Vagina (tissue), 2 donors: ENCODE measurements at regions not wholly inside any gene's neighbourhood (a gene's known extent, or its start where the extent isn't known, plus 50 kb on each side); places are given as distances from the start of the nearest gene placed in this dataset.

Experiments used
- DNase-seq, 2 donors: peaks; one replicate each; pipeline ENCODE4 v3.0.0-alpha.2; 2017; ENCODE audit errors: extremely low spot score in 2 of 2
- H3K27ac ChIP-seq: fragments of 200-600 bp; sonication (generic); one replicate; pipeline ENCODE4 v1.5.1; 2019
- H3K27me3 ChIP-seq: fragments of 200-600 bp; sonication (generic); one replicate; pipeline ENCODE4 v1.5.1; 2019
- H3K36me3 ChIP-seq, 2 donors: fragments of 200-600 bp; sonication (generic); one replicate each; pipeline ENCODE4 v1.5.1; 2017 to 2019
- H3K4me1 ChIP-seq: fragments of 200-600 bp; sonication (generic); one replicate; pipeline ENCODE4 v1.5.1; 2019
- H3K4me3 ChIP-seq, 2 donors: fragments of 200-600 bp; sonication (generic); 1 replicate in 1 of 2; 2 replicates in 1 of 2; pipeline ENCODE4 v1.5.1; 2016 to 2019
- H3K9me3 ChIP-seq: fragments of 200-600 bp; sonication (generic); one replicate; pipeline ENCODE4 v1.5.1; 2019
- POLR2A ChIP-seq, 2 donors: fragments of 450-650 bp; IDR thresholded peaks; one replicate each; pipeline ENCODE4 v1.6.1; 2017; ENCODE audit warnings: antibody characterized with exemption in 2 of 2, mild to moderate bottlenecking in 2 of 2, moderate library complexity in 2 of 2
- POLR2AphosphoS5 ChIP-seq, 2 donors: sonication (generic); formaldehyde crosslinking; IDR thresholded peaks; one replicate each; pipeline ENCODE4 v1.9.0; 2017; ENCODE audit warnings: antibody characterized with exemption in 2 of 2, mild to moderate bottlenecking in 2 of 2, low read depth in 1 of 2; ENCODE audit not compliant: insufficient read depth in 1 of 2
- intact Hi-C: fragments of 100-400 bp; cut with DNase I; formaldehyde crosslinking; loops from one replicate; pipeline ENCODE4 v1.15.1; 2023
- TF ChIP-seq, protein P1 (sequence below), 3 experiments: fragments of 450-650 bp in 2 of 3; fragments of 200-600 bp in 1 of 3; sonication (generic) in 1 of 3; IDR thresholded peaks; one replicate each; pipeline ENCODE4 v1.5.1; 2017 to 2019; ENCODE audit warnings: antibody characterized with exemption in 3 of 3, mild to moderate bottlenecking in 2 of 3, moderate library complexity in 2 of 3

- no peak overlapping the region for H3K4me3 ChIP-seq
- DNase-seq, result no peak
- TF ChIP-seq POLR2AphosphoS5 (IDR thresholded peaks at IDR 0.05; ENCODE audit: insufficient read depth in 1 of 2, low read depth in 1 of 2) (no peak), POLR2A (IDR thresholded peaks at IDR 0.05) (no peak)
- TF ChIP-seq, protein P1, sequence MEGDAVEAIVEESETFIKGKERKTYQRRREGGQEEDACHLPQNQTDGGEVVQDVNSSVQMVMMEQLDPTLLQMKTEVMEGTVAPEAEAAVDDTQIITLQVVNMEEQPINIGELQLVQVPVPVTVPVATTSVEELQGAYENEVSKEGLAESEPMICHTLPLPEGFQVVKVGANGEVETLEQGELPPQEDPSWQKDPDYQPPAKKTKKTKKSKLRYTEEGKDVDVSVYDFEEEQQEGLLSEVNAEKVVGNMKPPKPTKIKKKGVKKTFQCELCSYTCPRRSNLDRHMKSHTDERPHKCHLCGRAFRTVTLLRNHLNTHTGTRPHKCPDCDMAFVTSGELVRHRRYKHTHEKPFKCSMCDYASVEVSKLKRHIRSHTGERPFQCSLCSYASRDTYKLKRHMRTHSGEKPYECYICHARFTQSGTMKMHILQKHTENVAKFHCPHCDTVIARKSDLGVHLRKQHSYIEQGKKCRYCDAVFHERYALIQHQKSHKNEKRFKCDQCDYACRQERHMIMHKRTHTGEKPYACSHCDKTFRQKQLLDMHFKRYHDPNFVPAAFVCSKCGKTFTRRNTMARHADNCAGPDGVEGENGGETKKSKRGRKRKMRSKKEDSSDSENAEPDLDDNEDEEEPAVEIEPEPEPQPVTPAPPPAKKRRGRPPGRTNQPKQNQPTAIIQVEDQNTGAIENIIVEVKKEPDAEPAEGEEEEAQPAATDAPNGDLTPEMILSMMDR (IDR thresholded peaks at IDR 0.05), result no peak
- intact Hi-C loops, result no loop called here
- no peak overlapping the region for H3K27ac ChIP-seq
- no peaks in the 10 kb centered on the region for H3K36me3 ChIP-seq
- H3K4me1 ChIP-seq, result no peaks in the 10 kb centered on the region
- no peaks in the 10 kb centered on the region for H3K27me3 ChIP-seq
- H3K9me3 ChIP-seq, result no peaks in the 10 kb centered on the region
Observed at GRCh38 chr4:167379076-167379835, 145.0 kb upstream of the SPOCK3 start.

GRCh38 chr4:167380964-167381363 is 146.7 kb upstream of the SPOCK3 start:
- H3K27ac ChIP-seq, result no peak overlapping the region
- H3K9me3 ChIP-seq, result no peaks in the 10 kb centered on the region
- no peak for TF ChIP-seq POLR2AphosphoS5 (IDR thresholded peaks at IDR 0.05; ENCODE audit: insufficient read depth in 1 of 2, low read depth in 1 of 2)
- no peak for TF ChIP-seq POLR2A (IDR thresholded peaks at IDR 0.05)
- TF ChIP-seq, protein P1 (IDR thresholded peaks at IDR 0.05), result no peak
- H3K36me3 ChIP-seq, result no peaks in the 10 kb centered on the region
- no peak overlapping the region for H3K4me3 ChIP-seq
- H3K4me1 ChIP-seq, result no peaks in the 10 kb centered on the region
- no peaks in the 10 kb centered on the region for H3K27me3 ChIP-seq
- intact Hi-C loops, result no loop called here
- DNase-seq, result no peak

DNA sequence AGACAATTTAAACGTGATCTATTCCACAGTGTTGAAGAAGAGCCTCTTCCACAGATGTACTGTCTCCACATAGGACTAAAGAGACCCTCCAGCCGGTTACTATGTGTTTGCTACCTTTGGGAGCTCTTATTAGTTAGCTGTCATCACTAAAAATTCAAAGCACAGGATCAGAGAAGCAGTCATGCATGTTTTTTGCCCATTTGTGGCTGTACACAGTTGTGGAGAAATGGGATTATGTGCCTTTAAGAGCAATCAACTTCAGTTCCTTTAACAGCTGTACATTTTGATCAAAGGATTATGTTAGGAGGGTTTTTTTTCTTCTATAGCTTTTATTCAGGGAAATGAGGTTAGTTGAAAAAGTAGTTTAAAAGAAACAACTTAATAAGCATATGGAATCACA is 149.0 kb upstream of the SPOCK3 start:
- no peaks in the 10 kb centered on the region for H3K36me3 ChIP-seq
- no peak overlapping the region for H3K27ac ChIP-seq
- H3K4me3 ChIP-seq, result no peak overlapping the region
- intact Hi-C loops, result no loop called here
- H3K27me3 ChIP-seq, result no peaks in the 10 kb centered on the region
- TF ChIP-seq POLR2A (IDR thresholded peaks at IDR 0.05), result no peak
- no peak for DNase-seq
- no peaks in the 10 kb centered on the region for H3K4me1 ChIP-seq
- no peaks in the 10 kb centered on the region for H3K9me3 ChIP-seq

DNA sequence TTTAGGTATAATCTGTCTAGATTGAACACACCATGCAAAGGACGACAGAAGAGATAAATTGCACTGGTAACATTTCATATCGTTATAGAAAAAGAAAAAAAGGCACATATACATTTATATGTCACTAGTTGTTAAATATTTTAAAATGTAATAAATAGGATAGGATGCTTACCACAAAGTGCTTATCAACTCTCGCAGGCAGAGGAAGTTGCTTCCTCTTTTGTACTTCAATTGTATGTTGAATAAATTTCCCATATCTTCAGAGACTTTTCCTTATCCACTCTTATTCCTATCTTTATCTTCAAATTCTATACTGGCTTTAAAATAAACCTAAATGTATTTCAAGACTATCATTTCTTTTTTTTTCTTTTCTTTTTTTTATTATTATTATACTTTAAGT is 163.3 kb upstream of the SPOCK3 start:
- no peak overlapping the region for H3K27ac ChIP-seq
- no peak for DNase-seq
- H3K36me3 ChIP-seq, result no peaks in the 10 kb centered on the region
- no peak for TF ChIP-seq POLR2A (IDR thresholded peaks at IDR 0.05)
- no peak for TF ChIP-seq POLR2AphosphoS5 (IDR thresholded peaks at IDR 0.05; ENCODE audit: insufficient read depth in 1 of 2, low read depth in 1 of 2)
- TF ChIP-seq, protein P1 (IDR thresholded peaks at IDR 0.05), result no peak
- no peaks in the 10 kb centered on the region for H3K27me3 ChIP-seq
- H3K4me3 ChIP-seq, result no peak overlapping the region
- no peaks in the 10 kb centered on the region for H3K4me1 ChIP-seq
- intact Hi-C loops, result no loop called here
- no peaks in the 10 kb centered on the region for H3K9me3 ChIP-seq

DNA sequence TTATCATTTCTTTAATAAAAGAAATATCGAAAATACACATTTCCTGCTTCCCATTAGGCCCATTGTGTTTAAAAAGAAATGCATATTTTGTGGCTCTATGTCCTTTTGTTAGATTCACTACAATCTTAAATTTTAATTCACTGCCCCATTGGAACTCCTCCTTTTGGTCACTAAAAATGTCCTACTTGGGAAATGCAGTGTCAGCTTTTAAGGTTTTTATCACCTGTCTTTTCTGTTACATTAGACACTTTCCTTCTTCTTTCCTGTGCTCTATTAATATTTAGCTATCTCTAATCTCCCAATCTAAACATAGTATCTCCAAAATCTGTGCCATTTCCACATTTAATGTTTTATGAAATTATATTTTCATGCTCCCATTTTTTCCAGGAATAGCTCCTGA is 164.9 kb upstream of the SPOCK3 start:
- Histone ChIP-seq H3K27me3 (no peaks in the 10 kb centered on the region), H3K4me1 (no peaks in the 10 kb centered on the region), H3K36me3 (no peaks in the 10 kb centered on the region), H3K9me3 (no peaks in the 10 kb centered on the region), H3K27ac (no peak overlapping the region), H3K4me3 (no peak overlapping the region)
- TF ChIP-seq POLR2AphosphoS5 (IDR thresholded peaks at IDR 0.05; ENCODE audit: insufficient read depth in 1 of 2, low read depth in 1 of 2), result no peak
- TF ChIP-seq POLR2A (IDR thresholded peaks at IDR 0.05), result no peak
- TF ChIP-seq, protein P1 (IDR thresholded peaks at IDR 0.05), result no peak
- intact Hi-C loops, result no loop called here
- DNase-seq, result no peak
